HuH-7.5 (cell line): ENCODE measurements at regions not wholly inside any gene's neighbourhood (a gene's known extent, or its start where the extent isn't known, plus 50 kb on each side); places are given as distances from the start of the nearest gene placed in this dataset.
"Not testable (repeated sequence)": the region's sequence is repeated elsewhere in the genome, so short reads cannot be mapped to it uniquely, and the experiment has no call there.

Experiments used
- DNase-seq: peaks from one replicate; pipeline ENCODE4 v3.0.0; 2011; ENCODE audit warnings: low spot score

- DNase-seq = no peak
These were observed 204.6 kb upstream of the FLRT2 start for GRCh38 chr14:85325134-85326017.

DNA sequence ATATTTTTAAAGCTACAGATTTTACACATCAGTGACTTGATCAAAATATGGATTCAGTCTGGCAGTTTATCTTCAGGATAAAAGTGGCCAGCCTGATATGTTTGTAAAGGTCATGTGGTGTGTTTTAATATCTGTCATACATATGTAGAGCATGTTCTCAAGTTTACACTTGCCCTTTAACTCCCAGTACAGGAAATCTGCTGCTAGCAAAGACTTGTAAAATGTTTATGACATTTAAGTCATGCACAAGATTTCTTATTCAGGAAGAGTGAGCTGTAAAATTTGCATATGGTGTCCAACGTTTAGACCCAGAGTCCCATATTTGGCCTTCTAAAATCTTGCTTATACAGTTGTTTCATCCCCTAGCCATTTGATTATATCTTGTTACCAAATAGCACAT, 197.5 kb upstream of the FLRT2 start:
- DNase-seq = no peak

- DNase-seq = no peak
These were observed 196.6 kb upstream of the FLRT2 start for GRCh38 chr14:85333313-85333712.

GRCh38 chr14:85333841-85334240, 196.1 kb upstream of the FLRT2 start:
- DNase-seq = no peak

DNA sequence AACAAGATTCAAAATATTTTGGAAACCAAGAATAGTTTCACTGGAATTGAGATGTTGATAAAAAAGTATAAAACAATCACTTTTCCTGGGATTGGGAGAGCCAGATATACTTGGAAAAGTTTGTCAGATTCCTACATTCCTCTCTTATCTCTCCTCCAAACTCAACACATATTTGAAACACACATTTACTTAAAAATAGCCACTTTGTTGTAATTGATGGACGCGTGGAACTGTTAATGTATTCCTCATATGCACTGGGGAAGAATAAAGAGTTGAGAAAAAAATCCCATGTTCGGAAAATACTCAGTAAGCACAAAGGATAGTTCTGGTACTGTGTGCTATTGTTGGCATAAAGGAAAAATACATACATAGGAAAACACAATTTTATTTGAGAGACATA, 195.6 kb upstream of the FLRT2 start:
- no peak for DNase-seq

DNA sequence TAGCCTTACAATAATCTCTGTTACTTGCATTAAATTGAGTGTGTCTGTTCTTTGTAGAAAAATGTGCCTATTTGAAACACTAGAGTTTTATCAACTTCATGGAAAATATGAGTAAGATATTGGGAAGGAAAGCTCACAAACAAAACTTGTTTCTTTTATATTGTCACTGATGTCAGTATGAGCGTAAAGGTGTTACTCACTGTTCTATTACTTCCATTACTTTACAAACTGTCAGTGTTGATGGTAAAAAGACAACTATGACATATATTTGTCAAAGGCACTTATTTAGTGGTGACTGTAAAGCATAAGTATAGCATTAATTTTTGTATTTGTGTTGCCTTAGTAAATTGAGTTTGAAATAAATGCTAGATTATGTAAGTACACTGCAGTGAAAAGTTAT, 193.7 kb upstream of the FLRT2 start:
- DNase-seq = no peak

GRCh38 chr14:85336817-85337216, 193.1 kb upstream of the FLRT2 start:
- DNase-seq = no peak

DNA sequence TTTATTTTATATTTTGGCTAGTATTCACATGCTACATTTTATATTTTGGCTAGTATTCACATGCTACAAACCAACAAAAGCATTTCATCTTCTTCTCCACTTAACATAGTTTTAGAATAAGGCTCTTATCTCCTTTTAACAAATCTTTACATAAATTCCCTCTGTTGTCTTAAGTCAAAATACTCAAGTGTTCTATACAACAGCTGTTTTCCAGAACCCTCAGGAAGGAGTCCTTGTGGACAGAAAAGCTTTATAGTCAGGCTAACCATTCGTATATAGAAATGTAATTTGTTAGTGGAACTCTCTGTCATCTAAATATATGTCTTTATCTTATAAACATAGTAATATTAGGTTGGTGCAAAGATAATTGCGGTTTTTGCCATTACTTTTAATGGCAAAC, 191.0 kb upstream of the FLRT2 start:
- DNase-seq = no peak

- no peak for DNase-seq
These were observed 186.9 kb upstream of the FLRT2 start for GRCh38 chr14:85342858-85343607.

- no peak for DNase-seq
These were observed 185.8 kb upstream of the FLRT2 start for GRCh38 chr14:85344171-85344570.

GRCh38 chr14:85344847-85345570, 184.9 kb upstream of the FLRT2 start:
- DNase-seq = no peak

DNA sequence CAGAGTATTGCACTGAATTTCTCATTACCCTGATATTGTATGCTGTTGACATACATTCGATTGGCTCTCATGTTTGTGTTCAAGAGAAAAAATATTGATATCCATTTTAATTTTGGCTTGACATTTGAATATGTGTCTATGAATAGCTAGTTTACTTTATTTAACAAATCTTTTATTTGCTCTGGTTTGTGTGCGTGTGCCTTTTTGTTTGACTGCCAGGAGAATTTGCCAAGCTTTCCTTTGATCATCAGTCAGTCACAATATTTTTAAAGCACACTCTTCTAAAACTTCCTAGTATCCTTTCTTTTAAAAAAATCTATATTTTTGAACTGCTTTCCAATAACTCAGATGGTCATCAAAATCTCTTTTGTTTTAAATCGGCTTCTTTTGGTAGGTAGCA, 179.3 kb upstream of the FLRT2 start:
- no peak for DNase-seq

- DNase-seq = not testable (repeated sequence)
These were observed 177.4 kb upstream of the FLRT2 start for GRCh38 chr14:85352588-85352987.

- DNase-seq = no peak
These were observed 172.8 kb upstream of the FLRT2 start for GRCh38 chr14:85357120-85357519.

GRCh38 chr14:85358136-85358785, 171.7 kb upstream of the FLRT2 start:
- DNase-seq = no peak

GRCh38 chr14:85359505-85359904, 170.4 kb upstream of the FLRT2 start:
- no peak for DNase-seq

GRCh38 chr14:85363358-85363757, 166.6 kb upstream of the FLRT2 start:
- no peak for DNase-seq

DNA sequence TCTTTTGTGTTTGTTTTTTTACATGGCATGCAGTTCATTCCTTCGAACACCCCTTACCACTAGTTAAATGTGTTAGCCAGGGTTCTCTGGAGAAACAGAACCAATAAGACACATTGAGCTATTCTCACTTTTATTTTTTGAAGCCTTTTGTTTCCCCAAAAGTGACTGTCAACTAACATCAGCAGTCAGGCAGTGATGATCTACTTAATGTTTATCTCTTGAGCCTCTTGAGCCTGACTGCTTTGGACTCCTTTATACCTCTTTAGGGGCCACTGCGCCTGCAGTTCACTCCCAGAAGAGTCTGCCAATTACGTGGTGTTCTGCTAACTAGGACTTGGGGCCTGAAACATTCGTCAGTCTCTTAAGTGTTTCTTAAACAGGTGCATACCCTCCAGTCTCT, 163.7 kb upstream of the FLRT2 start:
- no peak for DNase-seq

DNA sequence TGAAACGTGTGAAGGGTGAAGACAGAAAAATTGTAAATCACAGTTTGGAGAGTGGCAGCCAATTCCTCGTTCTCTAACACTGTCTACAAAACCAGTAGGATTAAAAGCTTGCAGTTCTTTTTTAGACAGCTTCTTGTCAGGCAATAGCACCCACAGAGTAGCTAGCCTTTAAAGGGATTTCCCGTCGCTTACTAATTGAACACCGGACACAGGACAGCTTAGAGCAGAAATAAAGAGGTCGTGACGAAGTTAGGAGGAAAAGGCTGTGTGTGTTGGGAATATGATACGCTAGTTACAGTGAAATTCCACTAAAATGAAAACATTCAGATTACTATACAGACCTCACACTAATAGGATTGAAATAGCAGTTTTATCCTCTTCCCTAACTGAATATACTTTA, 149.1 kb upstream of the FLRT2 start:
- no peak for DNase-seq

DNA sequence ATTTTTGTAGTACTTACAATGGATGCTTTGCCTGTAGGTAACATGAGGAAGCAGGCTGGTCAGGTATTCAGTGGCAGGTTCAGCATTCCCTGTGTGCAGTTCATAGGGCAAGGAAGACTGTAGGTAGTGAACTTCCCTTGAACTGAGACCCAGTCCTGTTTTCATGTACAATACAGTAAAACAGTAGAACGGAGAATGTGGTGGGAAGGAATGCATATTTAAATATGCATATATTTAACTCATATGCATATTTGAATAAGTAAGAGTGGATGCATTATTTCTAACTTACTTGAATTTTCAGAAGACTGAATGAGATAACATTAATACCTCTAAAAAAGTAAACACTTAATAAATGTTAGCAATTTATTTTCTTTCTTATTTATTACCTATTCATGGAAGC, 147.6 kb upstream of the FLRT2 start:
- no peak for DNase-seq

DNA sequence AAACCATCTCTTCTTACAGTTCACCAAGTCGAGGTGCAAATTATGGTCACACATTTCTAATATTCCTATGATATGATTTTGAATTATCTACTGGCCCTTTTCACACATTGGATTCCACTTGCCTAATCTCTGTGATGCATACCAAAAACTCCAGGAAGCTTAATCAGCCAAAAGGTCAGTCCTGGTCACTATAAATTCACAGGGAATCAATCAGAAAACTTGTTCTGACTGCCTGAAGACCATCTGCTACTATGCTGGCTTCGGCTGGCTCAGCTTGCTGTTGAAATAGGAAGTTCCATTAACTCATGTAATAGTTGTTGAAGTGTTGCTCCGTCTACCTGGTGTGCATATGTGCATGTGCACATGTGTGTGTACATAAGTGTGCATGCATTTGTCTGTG, 142.8 kb upstream of the FLRT2 start:
- no peak for DNase-seq

- no peak for DNase-seq
These were observed 139.7 kb upstream of the FLRT2 start for GRCh38 chr14:85390236-85390635.
